SK-N-SH treated with all-trans-retinoic acid at 6 μM for 48 hours (cell line): ENCODE measurements at regions not wholly inside any gene's neighbourhood (a gene's known extent, or its start where the extent isn't known, plus 50 kb on each side); places are given as distances from the start of the nearest gene placed in this dataset.

Experiments
- ATAC-seq: fragments of 200-7000 bp; cut with Tn5 transposase; 3 replicates; pipeline ENCODE4 v1.9.1; 2020; ENCODE audit warnings: mild to moderate bottlenecking, moderate library complexity
- BACH2 ChIP-seq: fragments of 250-450 bp; sonication (Bioruptor Pico); IDR thresholded peaks from 2 replicates; pipeline ENCODE4 v1.9.0; 2021; ENCODE audit warnings: mild to moderate bottlenecking, borderline replicate concordance
- CSDC2 ChIP-seq: fragments of 250-450 bp; sonication (Bioruptor Pico); IDR thresholded peaks from 2 replicates; pipeline ENCODE4 v1.5.0; 2020; ENCODE audit warnings: mild to moderate bottlenecking, moderate library complexity
- CSRNP3 ChIP-seq: fragments of 250-450 bp; sonication (Bioruptor Pico); IDR thresholded peaks from 2 replicates; pipeline ENCODE4 v1.5.1; 2021; ENCODE audit warnings: mild to moderate bottlenecking, moderate library complexity
- ESRRG ChIP-seq: fragments of 250-450 bp; sonication (Bioruptor Pico); IDR thresholded peaks from 2 replicates; pipeline ENCODE4 v1.6.1; 2021; ENCODE audit warnings: mild to moderate bottlenecking
- GLIS3 ChIP-seq: fragments of 250-450 bp; sonication (Bioruptor Pico); IDR thresholded peaks from 2 replicates; pipeline ENCODE4 v1.5.0; 2020; ENCODE audit warnings: mild to moderate bottlenecking, moderate library complexity
- OSR1 ChIP-seq: fragments of 250-450 bp; sonication (Bioruptor Pico); IDR thresholded peaks from 2 replicates; pipeline ENCODE4 v1.8.0; 2022; ENCODE audit warnings: moderate library complexity, mild to moderate bottlenecking, inconsistent platforms
- PATZ1 ChIP-seq: fragments of 250-450 bp; sonication (Bioruptor Pico); IDR thresholded peaks from 2 replicates; pipeline ENCODE4 v1.8.0; 2020; ENCODE audit warnings: mild to moderate bottlenecking, moderate library complexity, borderline replicate concordance
- PPARA ChIP-seq: fragments of 250-450 bp; sonication (Bioruptor Pico); IDR thresholded peaks from 2 replicates; pipeline ENCODE4 v1.5.0; 2020; ENCODE audit warnings: mild to moderate bottlenecking, borderline replicate concordance
- RARB ChIP-seq: fragments of 250-450 bp; sonication (Bioruptor Pico); IDR thresholded peaks from 2 replicates; pipeline ENCODE4 v1.8.0; 2021; ENCODE audit warnings: mild to moderate bottlenecking, moderate library complexity
- SNAI2 ChIP-seq: fragments of 250-450 bp; sonication (Bioruptor Pico); IDR thresholded peaks from 2 replicates; pipeline ENCODE4 v1.5.0; 2020; ENCODE audit warnings: mild to moderate bottlenecking, moderate library complexity
- TCF4 ChIP-seq: fragments of 250-450 bp; sonication (Bioruptor Pico); IDR thresholded peaks from 2 replicates; pipeline ENCODE4 v1.8.0; 2021; ENCODE audit warnings: mild to moderate bottlenecking, moderate library complexity, borderline replicate concordance
- TOX ChIP-seq: fragments of 250-450 bp; sonication (Bioruptor Pico); IDR thresholded peaks from 2 replicates; pipeline ENCODE4 v1.8.0; 2021; ENCODE audit warnings: mild to moderate bottlenecking, moderate library complexity, borderline replicate concordance
- ZC3H10 ChIP-seq: fragments of 250-450 bp; sonication (Bioruptor Pico); IDR thresholded peaks from 2 replicates; pipeline ENCODE4 v1.5.1; 2021; ENCODE audit warnings: mild to moderate bottlenecking, moderate library complexity
- ZFP3 ChIP-seq: fragments of 250-450 bp; sonication (Bioruptor Pico); IDR thresholded peaks from 2 replicates; pipeline ENCODE4 v1.5.0; 2020; ENCODE audit warnings: mild to moderate bottlenecking, moderate library complexity
- ZFP30 ChIP-seq: fragments of 450-650 bp; formaldehyde crosslinking; IDR thresholded peaks from 2 replicates; pipeline ENCODE4 v1.5.0; 2022; ENCODE audit warnings: mild to moderate bottlenecking, moderate library complexity
- ZNF565 ChIP-seq: fragments of 450-650 bp; formaldehyde crosslinking; conservative IDR thresholded peaks from 2 replicates; pipeline ENCODE4 v1.5.0; 2020; ENCODE audit warnings: low read depth, mild to moderate bottlenecking, moderate library complexity
- ZNF70 ChIP-seq: fragments of 450-650 bp; formaldehyde crosslinking; IDR thresholded peaks from 2 replicates; pipeline ENCODE4 v1.5.0; 2020; ENCODE audit warnings: mild to moderate bottlenecking, moderate library complexity
- ZNF8 ChIP-seq: fragments of 450-650 bp; formaldehyde crosslinking; IDR thresholded peaks from 2 replicates; pipeline ENCODE4 v1.5.0; 2020; ENCODE audit warnings: mild to moderate bottlenecking, moderate library complexity
- TF ChIP-seq, protein P1 (sequence below): fragments of 250-450 bp; sonication (Bioruptor Pico); IDR thresholded peaks from 2 replicates; pipeline ENCODE4 v1.8.0; 2021; ENCODE audit warnings: low read depth, mild to moderate bottlenecking, moderate library complexity, borderline replicate concordance
- TF ChIP-seq, protein P2 (sequence below): fragments of 250-450 bp; sonication (Bioruptor Pico); IDR thresholded peaks from 2 replicates; pipeline ENCODE4 v1.5.0; 2020; ENCODE audit warnings: mild to moderate bottlenecking, moderate library complexity
- TF ChIP-seq, protein P3 (sequence below): fragments of 250-450 bp; sonication (Bioruptor Pico); IDR thresholded peaks from 2 replicates; pipeline ENCODE4 v1.5.1; 2020; ENCODE audit warnings: low read depth, mild to moderate bottlenecking, moderate library complexity

- TF ChIP-seq ZNF8 (CRISPR knock-in tag) (no peak), ZNF70 (CRISPR knock-in tag) (no peak), GLIS3 (no peak), RARB (CRISPR knock-in tag) (no peak), ZFP3 (CRISPR knock-in tag) (no peak)
- no peak for ATAC-seq
Measured at GRCh38 chr20:30281584-30282197, 975.8 kb upstream of the DEFB115 start.

DNA sequence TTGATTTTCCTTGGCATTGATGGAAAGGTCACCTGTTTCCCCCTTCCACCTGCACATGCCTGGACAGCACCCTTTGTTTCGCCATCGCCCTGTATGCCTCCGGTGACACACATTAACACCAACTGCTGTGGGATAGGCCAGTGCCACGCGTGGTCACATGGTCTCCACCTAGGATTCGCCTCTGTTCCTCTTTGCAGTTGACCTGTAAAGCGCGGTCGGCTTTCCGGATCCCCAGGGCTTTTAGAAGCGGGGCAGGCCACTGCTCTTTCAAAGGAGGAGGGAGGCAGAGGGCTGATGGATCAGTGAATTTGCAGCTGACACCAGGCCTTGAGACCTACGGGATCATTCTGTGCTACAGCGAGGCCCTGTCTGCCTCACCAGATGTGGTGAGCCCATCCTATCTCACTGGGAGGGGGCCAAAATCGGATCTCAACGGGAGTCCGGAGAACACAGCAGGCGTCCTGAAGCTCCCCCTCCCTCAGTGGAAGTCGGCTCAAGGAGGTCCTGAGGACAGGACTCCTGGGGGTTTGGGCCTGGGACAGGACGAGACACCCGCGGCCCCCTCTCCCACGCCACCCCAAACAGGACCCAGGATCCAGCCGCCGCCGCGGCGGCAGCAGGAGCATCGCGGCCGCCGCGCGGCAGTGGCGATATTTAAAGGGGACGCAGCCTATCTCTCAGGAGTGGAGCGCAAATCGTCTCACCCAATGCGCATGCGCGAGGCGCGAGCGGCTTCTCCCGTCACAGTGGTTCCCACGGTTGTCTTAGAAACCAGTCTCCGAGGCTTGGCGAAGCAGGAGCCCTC, 973.8 kb upstream of the DEFB115 start:
- ATAC-seq: peak; percentile 78

DNA sequence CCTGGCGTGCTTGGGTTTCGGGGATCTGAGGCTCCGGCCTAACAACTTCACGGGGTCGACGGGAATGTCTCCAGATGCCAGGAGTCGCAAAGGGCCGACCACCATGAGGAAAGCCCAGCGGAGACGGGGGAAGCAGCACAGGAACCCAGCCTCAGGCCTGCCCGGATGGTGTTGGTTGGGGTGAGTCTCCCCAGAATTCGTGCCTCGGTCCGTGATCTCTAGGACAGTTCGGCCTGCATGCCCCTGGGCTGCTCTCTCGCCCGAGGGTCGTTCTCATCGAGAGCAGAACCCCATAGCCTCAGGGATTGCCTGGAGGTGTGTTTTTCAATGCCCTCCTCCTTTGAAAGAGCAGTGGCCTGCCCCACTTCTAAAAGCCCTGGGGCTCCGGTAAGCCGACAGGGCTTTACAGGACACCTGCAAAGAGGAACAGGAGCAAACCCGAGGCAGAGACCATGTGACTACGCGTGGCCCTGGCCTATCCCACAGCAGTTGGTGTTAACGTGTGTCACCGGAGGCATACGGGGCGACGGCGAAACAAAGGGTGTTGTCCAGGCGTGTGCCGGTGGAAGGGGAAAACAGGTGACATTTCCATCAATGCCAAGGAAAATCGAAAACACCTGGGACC, 973.1 kb upstream of the DEFB115 start:
- peak; percentile 38 for ATAC-seq
- no peak for TF ChIP-seq TCF4
- no peak for TF ChIP-seq BACH2 (CRISPR knock-in tag)
- no peak for TF ChIP-seq ZNF70 (CRISPR knock-in tag)
- TF ChIP-seq ZNF565: no peak
- TF ChIP-seq CSDC2 (CRISPR knock-in tag): no peak
- TF ChIP-seq, protein P1, sequence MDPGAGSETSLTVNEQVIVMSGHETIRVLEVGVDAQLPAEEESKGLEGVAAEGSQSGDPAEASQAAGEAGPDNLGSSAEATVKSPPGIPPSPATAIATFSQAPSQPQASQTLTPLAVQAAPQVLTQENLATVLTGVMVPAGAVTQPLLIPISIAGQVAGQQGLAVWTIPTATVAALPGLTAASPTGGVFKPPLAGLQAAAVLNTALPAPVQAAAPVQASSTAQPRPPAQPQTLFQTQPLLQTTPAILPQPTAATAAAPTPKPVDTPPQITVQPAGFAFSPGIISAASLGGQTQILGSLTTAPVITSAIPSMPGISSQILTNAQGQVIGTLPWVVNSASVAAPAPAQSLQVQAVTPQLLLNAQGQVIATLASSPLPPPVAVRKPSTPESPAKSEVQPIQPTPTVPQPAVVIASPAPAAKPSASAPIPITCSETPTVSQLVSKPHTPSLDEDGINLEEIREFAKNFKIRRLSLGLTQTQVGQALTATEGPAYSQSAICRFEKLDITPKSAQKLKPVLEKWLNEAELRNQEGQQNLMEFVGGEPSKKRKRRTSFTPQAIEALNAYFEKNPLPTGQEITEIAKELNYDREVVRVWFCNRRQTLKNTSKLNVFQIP: no peak
- no peak for TF ChIP-seq GLIS3
- TF ChIP-seq, protein P2, sequence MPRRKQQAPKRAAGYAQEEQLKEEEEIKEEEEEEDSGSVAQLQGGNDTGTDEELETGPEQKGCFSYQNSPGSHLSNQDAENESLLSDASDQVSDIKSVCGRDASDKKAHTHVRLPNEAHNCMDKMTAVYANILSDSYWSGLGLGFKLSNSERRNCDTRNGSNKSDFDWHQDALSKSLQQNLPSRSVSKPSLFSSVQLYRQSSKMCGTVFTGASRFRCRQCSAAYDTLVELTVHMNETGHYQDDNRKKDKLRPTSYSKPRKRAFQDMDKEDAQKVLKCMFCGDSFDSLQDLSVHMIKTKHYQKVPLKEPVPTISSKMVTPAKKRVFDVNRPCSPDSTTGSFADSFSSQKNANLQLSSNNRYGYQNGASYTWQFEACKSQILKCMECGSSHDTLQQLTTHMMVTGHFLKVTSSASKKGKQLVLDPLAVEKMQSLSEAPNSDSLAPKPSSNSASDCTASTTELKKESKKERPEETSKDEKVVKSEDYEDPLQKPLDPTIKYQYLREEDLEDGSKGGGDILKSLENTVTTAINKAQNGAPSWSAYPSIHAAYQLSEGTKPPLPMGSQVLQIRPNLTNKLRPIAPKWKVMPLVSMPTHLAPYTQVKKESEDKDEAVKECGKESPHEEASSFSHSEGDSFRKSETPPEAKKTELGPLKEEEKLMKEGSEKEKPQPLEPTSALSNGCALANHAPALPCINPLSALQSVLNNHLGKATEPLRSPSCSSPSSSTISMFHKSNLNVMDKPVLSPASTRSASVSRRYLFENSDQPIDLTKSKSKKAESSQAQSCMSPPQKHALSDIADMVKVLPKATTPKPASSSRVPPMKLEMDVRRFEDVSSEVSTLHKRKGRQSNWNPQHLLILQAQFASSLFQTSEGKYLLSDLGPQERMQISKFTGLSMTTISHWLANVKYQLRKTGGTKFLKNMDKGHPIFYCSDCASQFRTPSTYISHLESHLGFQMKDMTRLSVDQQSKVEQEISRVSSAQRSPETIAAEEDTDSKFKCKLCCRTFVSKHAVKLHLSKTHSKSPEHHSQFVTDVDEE (CRISPR knock-in tag): no peak
- TF ChIP-seq TOX (CRISPR knock-in tag): no peak
- TF ChIP-seq SNAI2 (CRISPR knock-in tag): no peak
- no peak for TF ChIP-seq ESRRG (CRISPR knock-in tag)
- TF ChIP-seq CSRNP3 (CRISPR knock-in tag): no peak
- TF ChIP-seq ZC3H10: no peak
- TF ChIP-seq OSR1 (CRISPR knock-in tag): no peak
- no peak for TF ChIP-seq PATZ1 (CRISPR knock-in tag)

DNA sequence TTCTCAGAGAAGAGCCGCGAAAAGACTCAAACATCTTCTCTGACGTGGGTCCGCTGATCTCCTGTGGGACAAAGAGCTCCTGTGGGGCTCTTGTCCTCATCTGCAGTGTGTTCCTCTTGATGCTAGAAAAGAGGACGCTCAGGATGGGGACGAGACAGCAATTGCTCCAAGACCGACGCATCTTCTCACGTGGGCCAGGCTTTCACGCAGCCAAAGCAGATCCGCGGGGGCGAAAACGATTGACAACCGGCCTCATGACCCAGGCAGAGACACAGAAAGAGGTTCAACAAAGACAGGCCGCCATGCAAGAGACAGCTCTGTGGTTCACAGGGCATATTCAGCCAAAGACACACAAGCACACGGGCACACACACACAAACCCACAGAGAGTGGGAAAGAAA, 971.8 kb upstream of the DEFB115 start:
- ATAC-seq: no peak
- TF ChIP-seq ZFP30 (CRISPR knock-in tag) (no peak), ZNF70 (CRISPR knock-in tag) (no peak), PPARA (CRISPR knock-in tag) (no peak)
- TF ChIP-seq, protein P3, sequence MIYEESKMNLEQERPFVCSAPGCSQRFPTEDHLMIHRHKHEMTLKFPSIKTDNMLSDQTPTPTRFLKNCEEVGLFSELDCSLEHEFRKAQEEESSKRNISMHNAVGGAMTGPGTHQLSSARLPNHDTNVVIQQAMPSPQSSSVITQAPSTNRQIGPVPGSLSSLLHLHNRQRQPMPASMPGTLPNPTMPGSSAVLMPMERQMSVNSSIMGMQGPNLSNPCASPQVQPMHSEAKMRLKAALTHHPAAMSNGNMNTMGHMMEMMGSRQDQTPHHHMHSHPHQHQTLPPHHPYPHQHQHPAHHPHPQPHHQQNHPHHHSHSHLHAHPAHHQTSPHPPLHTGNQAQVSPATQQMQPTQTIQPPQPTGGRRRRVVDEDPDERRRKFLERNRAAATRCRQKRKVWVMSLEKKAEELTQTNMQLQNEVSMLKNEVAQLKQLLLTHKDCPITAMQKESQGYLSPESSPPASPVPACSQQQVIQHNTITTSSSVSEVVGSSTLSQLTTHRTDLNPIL (CRISPR knock-in tag): no peak
